Keratinocyte (primary cell): ENCODE measurements at regions not wholly inside any gene's neighbourhood (a gene's known extent, or its start where the extent isn't known, plus 50 kb on each side); places are given as distances from the start of the nearest gene placed in this dataset.

Experiments
- EZH2 ChIP-seq: IDR thresholded peaks from one replicate; pipeline ENCODE4 v1.6.1; 2012; ENCODE audit warnings: inconsistent platforms, mild to moderate bottlenecking, low read length, moderate library complexity
- TF ChIP-seq, protein P1 (sequence below), 3 experiments: IDR thresholded peaks in 1 of 3; conservative IDR thresholded peaks in 1 of 3; optimal IDR thresholded peaks in 1 of 3; 2 replicates in 2 of 3; 3 replicates in 1 of 3; pipeline versions ENCODE3 to v1.5.1; 2011; ENCODE audit warnings: low read length in 3 of 3, mild to moderate bottlenecking in 3 of 3, moderate library complexity in 2 of 3, control low read depth in 1 of 3, inconsistent platforms in 1 of 3; ENCODE audit not compliant: insufficient read depth in 2 of 3; ENCODE audit errors: extremely low read depth in 1 of 3

DNA sequence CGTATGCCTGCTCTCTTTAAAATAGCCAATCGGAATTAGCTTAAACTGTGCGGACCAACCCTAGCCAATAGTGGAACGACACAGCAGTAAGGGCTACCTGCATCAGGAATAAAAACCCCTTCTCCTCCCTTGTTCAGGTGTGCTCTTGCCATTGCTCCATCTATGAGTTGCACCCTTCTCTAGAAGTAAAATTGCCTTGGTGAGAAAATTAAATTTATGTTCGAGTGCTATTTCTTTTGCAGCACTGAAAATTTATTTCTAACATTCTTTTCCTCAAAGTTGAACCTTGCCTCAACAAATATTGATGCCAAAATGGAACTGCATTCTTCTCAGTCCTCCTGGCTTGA is 102.5 kb upstream of the SHB start:
- TF ChIP-seq, protein P1, sequence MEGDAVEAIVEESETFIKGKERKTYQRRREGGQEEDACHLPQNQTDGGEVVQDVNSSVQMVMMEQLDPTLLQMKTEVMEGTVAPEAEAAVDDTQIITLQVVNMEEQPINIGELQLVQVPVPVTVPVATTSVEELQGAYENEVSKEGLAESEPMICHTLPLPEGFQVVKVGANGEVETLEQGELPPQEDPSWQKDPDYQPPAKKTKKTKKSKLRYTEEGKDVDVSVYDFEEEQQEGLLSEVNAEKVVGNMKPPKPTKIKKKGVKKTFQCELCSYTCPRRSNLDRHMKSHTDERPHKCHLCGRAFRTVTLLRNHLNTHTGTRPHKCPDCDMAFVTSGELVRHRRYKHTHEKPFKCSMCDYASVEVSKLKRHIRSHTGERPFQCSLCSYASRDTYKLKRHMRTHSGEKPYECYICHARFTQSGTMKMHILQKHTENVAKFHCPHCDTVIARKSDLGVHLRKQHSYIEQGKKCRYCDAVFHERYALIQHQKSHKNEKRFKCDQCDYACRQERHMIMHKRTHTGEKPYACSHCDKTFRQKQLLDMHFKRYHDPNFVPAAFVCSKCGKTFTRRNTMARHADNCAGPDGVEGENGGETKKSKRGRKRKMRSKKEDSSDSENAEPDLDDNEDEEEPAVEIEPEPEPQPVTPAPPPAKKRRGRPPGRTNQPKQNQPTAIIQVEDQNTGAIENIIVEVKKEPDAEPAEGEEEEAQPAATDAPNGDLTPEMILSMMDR (optimal IDR thresholded peaks at IDR 0.05 in 1 of 3, IDR thresholded peaks at IDR 0.05 in 1 of 3, conservative IDR thresholded peaks at IDR 0.05 in 1 of 3; ENCODE audit: extremely low read depth in 1 of 3, insufficient read depth in 2 of 3, low read length in 3 of 3), result no peak
- no peak for TF ChIP-seq EZH2
